HG03565 (cell line): ENCODE measurements at regions not wholly inside any gene's neighbourhood (a gene's known extent, or its start where the extent isn't known, plus 50 kb on each side); places are given as distances from the start of the nearest gene placed in this dataset.
"Not testable (repeated sequence)": the region's sequence is repeated elsewhere in the genome, so short reads cannot be mapped to it uniquely, and the experiment has no call there.

Source experiments
- ATAC-seq: cut with Tn5 transposase; IDR thresholded peaks from one replicate; pipeline ENCODE4 v1.9.1; 2021; ENCODE audit warnings: mild to moderate bottlenecking, moderate library complexity; ENCODE audit not compliant: unreplicated experiment

DNA sequence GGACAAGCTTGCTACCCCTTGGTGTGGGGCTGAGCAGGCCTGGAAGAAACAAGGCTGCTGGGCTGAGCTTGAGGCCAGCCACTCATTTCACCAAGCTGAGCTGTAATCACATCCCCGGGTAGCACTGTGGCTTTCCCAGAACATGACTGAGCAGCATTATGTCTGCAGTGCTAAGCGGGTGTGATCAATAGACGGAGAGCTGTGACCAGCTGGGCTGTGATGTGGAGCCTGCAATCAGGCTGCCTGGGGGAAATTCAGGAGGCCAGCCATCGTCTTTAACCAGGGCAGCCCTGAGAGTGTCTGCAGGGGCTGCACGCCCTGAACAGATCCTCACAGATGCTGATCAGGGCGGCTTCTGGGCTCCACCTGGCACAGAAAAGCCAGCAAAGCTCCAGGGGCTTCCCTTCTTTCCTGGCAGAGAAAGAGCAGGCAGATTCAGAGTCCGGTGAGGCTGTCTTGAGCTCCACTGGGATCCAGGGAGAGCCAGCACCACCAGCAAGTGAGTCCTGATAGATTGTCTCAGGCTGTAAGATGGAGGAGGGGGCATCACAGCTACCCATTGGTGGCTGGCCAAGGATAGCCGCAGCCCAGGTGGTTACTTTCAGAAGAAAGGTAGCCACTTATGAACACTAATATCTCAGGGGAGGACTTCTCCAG lies 165.9 kb downstream of the NRN1 start:
- ATAC-seq = no peak

- ATAC-seq = no peak
These were observed 167.9 kb downstream of the NRN1 start for GRCh38 chr6:5838656-5839396.

DNA sequence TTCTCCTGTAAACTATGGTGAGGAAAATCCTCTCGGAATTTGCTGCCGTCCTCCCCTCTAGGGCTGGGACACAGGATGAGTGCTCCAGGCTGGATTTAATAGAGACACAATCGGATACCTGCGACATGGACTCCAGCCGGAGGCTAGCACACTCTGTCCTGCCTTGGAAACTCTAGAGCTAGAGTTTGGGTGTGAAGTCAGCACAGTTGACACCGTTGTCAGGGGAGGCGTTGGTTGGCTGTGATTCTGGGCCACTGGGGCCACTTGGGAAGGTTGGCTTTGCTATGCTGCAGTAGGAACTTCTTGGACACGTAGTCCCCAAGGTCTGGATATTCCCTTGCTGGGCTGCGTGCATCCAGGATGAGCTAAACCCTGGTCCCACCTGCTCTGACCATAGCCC lies 169.4 kb downstream of the NRN1 start:
- ATAC-seq = no peak

- ATAC-seq = not testable (repeated sequence)
These were observed 170.1 kb downstream of the NRN1 start for GRCh38 chr6:5836597-5836996.

- no peak for ATAC-seq
These were observed 173.6 kb downstream of the NRN1 start for GRCh38 chr6:5833120-5833519.

DNA sequence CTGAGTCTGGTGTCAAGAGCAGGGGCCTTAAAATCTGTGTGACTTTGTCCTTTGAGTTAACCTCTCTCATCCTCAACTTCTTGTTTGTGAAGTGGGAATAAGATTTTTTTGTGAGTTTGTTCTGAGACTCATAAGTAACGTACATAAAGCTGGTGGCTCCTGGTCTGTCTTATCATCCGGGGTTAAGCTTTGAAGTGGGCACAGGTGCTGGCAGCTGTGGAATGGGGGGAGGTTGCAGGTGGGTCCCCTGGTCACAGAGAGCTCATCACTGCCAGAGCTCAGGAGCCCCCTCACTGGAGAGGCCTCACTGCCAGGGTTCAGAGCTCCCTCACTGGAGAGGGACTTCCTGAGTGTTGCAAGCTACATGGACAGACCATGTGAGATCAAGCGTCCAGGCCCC lies 174.1 kb downstream of the NRN1 start:
- ATAC-seq = no peak

DNA sequence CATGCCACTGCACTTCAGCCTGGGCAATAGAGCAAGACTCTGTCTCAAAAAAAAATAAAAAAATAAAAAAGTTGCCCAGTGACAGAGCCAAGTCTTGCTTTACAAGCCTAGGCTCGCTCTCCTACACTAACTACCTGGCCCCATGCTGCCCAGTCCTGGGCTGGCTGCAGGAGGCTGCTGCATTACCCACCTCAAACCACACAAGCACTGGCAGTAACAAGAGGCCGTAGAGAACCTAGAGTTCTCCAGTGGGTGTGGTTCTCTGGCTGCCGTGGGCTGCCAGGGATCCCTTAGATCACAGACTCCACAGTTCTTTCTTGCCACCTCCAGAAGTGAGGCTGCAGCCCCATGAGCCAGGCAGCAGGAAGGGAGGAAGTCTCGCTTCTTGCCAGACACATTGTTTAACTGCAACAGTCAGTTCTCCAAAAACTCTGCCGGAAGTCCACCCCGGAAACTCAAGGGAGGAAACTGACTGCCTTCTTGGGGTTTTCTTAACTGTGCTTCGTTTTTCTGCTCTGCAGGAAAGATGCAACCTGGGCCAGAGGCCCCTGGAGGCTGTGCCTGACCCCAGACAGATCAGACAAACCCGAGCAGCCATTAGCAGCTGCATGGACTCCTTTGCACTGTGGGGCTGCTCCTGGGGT lies 175.4 kb downstream of the NRN1 start:
- ATAC-seq = not testable (repeated sequence)

DNA sequence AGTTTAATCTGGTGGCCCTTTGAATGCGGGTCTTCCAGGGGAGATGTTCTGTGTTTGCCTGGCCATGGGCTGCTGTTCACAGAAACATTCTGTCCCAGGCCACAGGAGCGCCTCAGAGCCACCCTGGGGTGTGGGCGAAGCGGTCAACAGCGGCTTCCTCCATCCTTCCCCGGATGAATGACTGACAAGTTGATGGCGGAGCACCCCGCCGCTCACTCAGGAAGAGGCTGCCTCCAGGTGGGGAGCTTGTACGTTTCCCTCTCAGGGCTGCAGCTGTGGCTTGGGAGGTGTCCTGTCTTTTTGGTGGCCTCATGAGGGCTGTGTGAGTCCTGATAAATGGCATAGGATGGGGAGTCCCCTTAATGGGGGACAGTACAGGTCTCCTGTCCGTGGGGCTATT lies 178.4 kb downstream of the NRN1 start:
- ATAC-seq = no peak

- no peak for ATAC-seq
These were observed 179.4 kb downstream of the NRN1 start for GRCh38 chr6:5827056-5827904.

DNA sequence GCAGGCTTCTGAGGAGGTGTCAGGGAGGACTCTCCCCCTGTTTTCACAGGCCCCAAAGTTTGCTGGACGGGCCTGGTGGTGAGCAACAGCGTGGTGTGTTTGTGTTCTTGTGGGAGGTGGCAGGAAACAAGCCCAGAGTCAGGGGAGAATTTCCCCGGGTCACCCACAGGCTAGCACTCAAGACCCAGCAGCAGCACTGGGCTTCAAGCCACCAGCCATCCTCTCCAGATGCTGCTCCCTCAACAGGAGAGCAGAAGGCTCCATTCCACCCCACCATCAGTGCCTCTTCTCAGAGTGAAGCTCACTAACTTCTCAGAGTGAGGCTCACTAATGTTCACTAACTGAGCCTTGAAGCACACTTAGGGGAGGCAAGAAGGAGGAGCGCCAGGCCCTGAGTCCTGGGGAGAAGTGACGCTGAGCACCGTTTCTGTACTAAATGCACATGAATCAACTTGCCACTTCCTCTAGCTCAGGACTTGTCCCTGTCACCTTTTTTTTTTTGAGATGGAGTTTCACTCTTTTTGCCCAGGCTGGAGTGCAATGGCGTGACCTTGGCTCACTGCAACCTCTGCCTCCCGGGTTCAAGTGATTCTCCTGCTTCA lies 182.2 kb downstream of the NRN1 start:
- ATAC-seq = not testable (repeated sequence)
